NB4 (cell line): ENCODE measurements at regions not wholly inside any gene's neighbourhood (a gene's known extent, or its start where the extent isn't known, plus 50 kb on each side); places are given as distances from the start of the nearest gene placed in this dataset.

Experiments
- POLR2A ChIP-seq: IDR thresholded peaks from 2 replicates; pipeline ENCODE4 v1.6.1; 2011; ENCODE audit warnings: mild to moderate bottlenecking; ENCODE audit not compliant: insufficient read length; ENCODE audit errors: extremely low read depth
- TF ChIP-seq, protein P1 (sequence below): IDR thresholded peaks from 2 replicates; pipeline ENCODE4 v1.6.1; 2011; ENCODE audit warnings: low read depth, low read length

DNA sequence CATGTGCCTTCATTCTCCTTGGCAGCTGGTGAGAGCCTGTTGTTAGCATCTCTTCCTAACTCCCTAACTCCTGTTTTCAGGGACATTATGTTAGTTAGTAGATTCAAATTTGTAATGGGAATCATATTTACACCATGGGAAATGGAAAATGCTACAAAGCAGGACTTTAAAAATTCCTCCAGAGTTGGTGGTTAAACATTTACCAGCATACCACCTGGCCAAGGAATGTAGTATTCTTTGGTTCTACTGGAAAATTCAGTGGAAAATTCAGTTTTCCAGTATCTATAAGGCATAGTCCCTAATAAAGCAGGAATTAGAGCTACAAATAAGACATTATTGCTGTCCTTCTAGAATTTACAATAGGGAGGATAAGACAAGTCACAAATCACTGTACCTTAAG, 291.7 kb downstream of the GPD2 start:
- no peak for TF ChIP-seq POLR2A
- TF ChIP-seq, protein P1, sequence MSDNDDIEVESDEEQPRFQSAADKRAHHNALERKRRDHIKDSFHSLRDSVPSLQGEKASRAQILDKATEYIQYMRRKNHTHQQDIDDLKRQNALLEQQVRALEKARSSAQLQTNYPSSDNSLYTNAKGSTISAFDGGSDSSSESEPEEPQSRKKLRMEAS = no peak
